IPS-20b (cell line): ENCODE measurements at regions not wholly inside any gene's neighbourhood (a gene's known extent, or its start where the extent isn't known, plus 50 kb on each side); places are given as distances from the start of the nearest gene placed in this dataset.

ENCODE experiments used
- H3K27ac ChIP-seq: one replicate; pipeline ENCODE4 v1.5.1; 2013; ENCODE audit warnings: low read length
- H3K27me3 ChIP-seq: 2 replicates; pipeline ENCODE4 v1.6.1; 2013; ENCODE audit warnings: mild to moderate bottlenecking, low read length, inconsistent platforms; ENCODE audit not compliant: insufficient read depth
- H3K36me3 ChIP-seq: 2 replicates; pipeline ENCODE4 v1.6.1; 2013; ENCODE audit warnings: low read depth, mild to moderate bottlenecking, inconsistent platforms, low read length, moderate library complexity; ENCODE audit not compliant: insufficient read depth
- H3K4me1 ChIP-seq: 2 replicates; pipeline ENCODE4 v1.6.1; 2013; ENCODE audit warnings: mild to moderate bottlenecking, control low read depth, inconsistent platforms, low read length, moderate library complexity; ENCODE audit not compliant: insufficient read depth
- H3K4me3 ChIP-seq: 2 replicates; pipeline ENCODE4 v1.5.1; 2013; ENCODE audit warnings: mild to moderate bottlenecking, low read length, inconsistent platforms
- H3K9ac ChIP-seq: 2 replicates; pipeline ENCODE4 v1.6.1; 2013; ENCODE audit warnings: low read depth, mild to moderate bottlenecking, inconsistent platforms, low read length, moderate library complexity
- H3K9me3 ChIP-seq: 2 replicates; pipeline ENCODE4 v1.6.1; 2013; ENCODE audit warnings: mild to moderate bottlenecking, low read depth, low read length, inconsistent platforms; ENCODE audit not compliant: insufficient read depth

GRCh38 chr2:16281451-16282335 lies 341.3 kb downstream of the MYCN start:
- H3K27me3 ChIP-seq: no peaks in the 10 kb centered on the region
- no peaks in the 10 kb centered on the region for H3K36me3 ChIP-seq
- no peak overlapping the region for H3K27ac ChIP-seq
- H3K9ac ChIP-seq: no peak overlapping the region
- H3K9me3 ChIP-seq: no peaks in the 10 kb centered on the region
- 0 out of 2 replicates have a peak, but pooled peaks cover 4% of the 10 kb centered on the region for H3K4me1 ChIP-seq
- no peak overlapping the region for H3K4me3 ChIP-seq

DNA sequence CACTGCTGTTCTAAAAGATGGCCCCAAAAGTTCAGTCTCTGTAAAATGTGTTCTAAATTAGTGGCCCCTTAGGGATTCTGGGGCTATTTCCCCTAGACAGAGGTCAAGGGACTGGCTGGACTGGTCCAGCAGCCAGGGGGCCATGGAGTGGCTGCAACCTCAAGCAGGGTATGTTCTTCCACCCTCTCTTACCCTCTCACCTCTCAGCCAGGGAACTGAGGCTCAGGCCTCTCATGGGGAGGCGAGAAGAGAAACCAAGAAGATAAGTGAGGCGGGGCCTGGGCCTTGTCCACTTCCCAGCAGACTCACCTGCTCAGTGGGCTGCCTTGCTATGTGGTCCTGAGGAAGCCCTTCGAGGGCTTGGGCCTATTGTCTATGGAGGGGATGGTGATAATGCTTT lies 339.7 kb downstream of the MYCN start:
- H3K36me3 ChIP-seq: no peaks in the 10 kb centered on the region

GRCh38 chr2:16279641-16280040 lies 339.3 kb downstream of the MYCN start:
- Histone ChIP-seq H3K9ac (no peak overlapping the region), H3K4me3 (no peak overlapping the region), H3K9me3 (no peaks in the 10 kb centered on the region), H3K27ac (no peak overlapping the region), H3K27me3 (no peaks in the 10 kb centered on the region), H3K4me1 (0 out of 2 replicates have a peak, but pooled peaks cover 4% of the 10 kb centered on the region), H3K36me3 (no peaks in the 10 kb centered on the region)

More for the DNA sequence above, 339.7 kb downstream of the MYCN start:
- H3K4me3 ChIP-seq: no peak overlapping the region
- H3K9ac ChIP-seq: no peak overlapping the region
- H3K27me3 ChIP-seq: no peaks in the 10 kb centered on the region
- H3K27ac ChIP-seq: no peak overlapping the region
- H3K4me1 ChIP-seq: 0 out of 2 replicates have a peak, but pooled peaks cover 4% of the 10 kb centered on the region
- no peaks in the 10 kb centered on the region for H3K9me3 ChIP-seq

DNA sequence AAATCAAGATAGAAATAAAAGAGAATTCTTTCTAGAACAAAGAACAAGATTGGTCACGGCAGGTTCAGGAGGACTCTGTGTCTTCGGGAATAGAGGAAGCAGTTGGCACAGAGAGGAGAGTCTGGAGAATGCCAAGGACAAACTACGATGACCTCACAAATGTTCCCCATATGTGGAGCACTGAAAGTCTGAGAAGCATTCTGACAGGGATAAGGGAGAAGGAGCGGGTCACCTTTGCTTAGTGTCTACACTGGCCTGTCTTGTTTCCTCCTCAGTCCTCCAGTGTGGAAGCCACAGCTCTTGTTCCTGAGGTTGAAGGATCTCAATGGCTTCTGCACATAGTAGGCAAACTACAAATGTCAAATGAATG lies 338.8 kb downstream of the MYCN start:
- H3K27ac ChIP-seq: no peak overlapping the region
- no peak overlapping the region for H3K4me3 ChIP-seq
- H3K9ac ChIP-seq: no peak overlapping the region
- H3K27me3 ChIP-seq: no peaks in the 10 kb centered on the region
- H3K36me3 ChIP-seq: no peaks in the 10 kb centered on the region
- no peaks in the 10 kb centered on the region for H3K9me3 ChIP-seq
- H3K4me1 ChIP-seq: 0 out of 2 replicates have a peak, but pooled peaks cover 4% of the 10 kb centered on the region

DNA sequence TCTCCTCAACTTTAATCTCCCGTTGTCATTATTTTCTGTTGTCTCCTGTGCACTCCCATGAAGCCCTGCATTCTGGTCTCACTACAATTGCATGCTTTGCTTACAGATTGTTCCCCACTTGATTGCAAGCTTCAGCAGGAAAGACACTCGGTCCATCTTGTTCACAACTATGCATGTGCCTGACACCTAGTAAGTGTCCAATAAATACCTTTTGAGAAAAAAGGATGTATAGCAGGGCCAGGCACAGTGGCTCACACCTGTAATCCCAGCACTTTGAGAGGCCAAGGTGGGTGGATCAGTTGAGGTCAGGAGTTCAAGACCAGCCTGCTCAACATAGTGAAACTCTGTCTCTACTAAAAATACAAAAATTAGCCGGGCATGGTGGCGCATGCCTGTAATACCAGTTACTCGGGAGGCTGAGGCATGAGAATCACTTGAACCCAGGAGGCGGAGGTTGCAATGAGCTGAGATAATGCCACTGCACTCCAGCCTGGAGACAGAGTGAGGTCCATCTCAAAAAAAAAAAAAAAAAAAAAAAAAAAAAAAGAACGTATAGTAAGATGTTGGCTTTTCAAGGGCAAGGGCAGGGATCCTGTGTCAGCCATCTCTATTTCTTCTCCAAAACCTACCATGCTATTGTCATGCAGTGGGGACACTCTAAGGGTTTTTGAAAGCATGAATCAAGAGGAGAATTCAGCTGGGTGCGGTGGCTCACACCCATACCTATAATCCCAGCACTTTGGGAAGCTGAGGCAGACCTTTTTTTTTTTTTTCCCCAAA lies 338.3 kb downstream of the MYCN start:
- Histone ChIP-seq H3K9me3 (no peaks in the 10 kb centered on the region), H3K36me3 (no peaks in the 10 kb centered on the region), H3K4me1 (0 out of 2 replicates have a peak, but pooled peaks cover 4% of the 10 kb centered on the region), H3K4me3 (no peak overlapping the region), H3K27me3 (no peaks in the 10 kb centered on the region), H3K27ac (no peak overlapping the region), H3K9ac (no peak overlapping the region)

- Histone ChIP-seq H3K9ac (no peak overlapping the region), H3K4me1 (0 out of 2 replicates have a peak, but pooled peaks cover 2% of the 10 kb centered on the region)
These were observed 336.8 kb downstream of the MYCN start for GRCh38 chr2:16277117-16277516.

DNA sequence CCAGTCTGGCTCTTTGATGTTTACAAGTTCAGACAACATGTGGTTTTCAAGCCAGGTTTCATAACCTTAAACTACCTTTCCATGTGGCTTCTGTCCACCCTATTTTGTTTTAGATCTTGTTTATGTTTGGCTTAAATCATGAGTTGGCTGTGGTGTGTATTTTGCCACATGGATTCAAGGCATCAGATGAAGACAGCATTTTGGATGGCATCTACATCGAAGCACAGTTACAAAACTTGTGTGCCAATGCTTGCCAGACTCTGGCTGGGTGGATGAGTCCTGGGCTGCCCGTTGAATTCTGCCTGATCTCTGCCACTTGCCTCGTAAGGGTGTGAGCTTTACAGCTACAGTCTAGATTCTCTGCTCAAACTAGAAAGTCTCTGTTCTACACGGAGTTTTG lies 335.3 kb downstream of the MYCN start:
- H3K27ac ChIP-seq: no peak overlapping the region
- no peaks in the 10 kb centered on the region for H3K27me3 ChIP-seq
- no peaks in the 10 kb centered on the region for H3K9me3 ChIP-seq
- no peak overlapping the region for H3K4me3 ChIP-seq
- no peaks in the 10 kb centered on the region for H3K36me3 ChIP-seq
- H3K9ac ChIP-seq: no peak overlapping the region
- no peaks in the 10 kb centered on the region for H3K4me1 ChIP-seq

More at GRCh38 chr2:16277117-16277516, 336.8 kb downstream of the MYCN start:
- no peaks in the 10 kb centered on the region for H3K9me3 ChIP-seq
- H3K4me3 ChIP-seq: no peak overlapping the region
- H3K36me3 ChIP-seq: no peaks in the 10 kb centered on the region
- no peaks in the 10 kb centered on the region for H3K27me3 ChIP-seq
- H3K27ac ChIP-seq: no peak overlapping the region

DNA sequence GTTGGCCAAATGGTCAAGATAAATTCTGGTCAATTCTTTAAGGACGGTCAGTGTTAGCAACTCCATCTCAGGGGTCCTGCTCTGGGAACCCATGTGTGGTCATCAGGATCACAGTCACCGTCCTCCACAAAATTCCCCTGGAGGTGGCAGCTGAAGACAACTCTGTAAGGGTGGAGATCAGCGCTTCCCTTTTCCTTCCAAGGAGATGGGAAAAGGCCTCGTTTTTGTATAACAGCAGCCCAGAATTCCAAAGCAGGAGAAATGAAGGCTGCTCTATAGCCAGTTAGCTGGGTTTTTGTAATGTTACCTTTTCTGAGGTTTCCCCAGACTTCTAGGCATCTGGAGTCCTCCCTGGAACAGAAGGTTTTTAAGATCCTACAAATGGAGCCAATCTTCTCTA lies 334.8 kb downstream of the MYCN start:
- H3K9me3 ChIP-seq: no peaks in the 10 kb centered on the region
- no peaks in the 10 kb centered on the region for H3K27me3 ChIP-seq
- H3K36me3 ChIP-seq: no peaks in the 10 kb centered on the region
- H3K4me3 ChIP-seq: no peak overlapping the region
- no peaks in the 10 kb centered on the region for H3K4me1 ChIP-seq
- no peak overlapping the region for H3K9ac ChIP-seq
- H3K27ac ChIP-seq: no peak overlapping the region

- Histone ChIP-seq H3K9me3 (no peaks in the 10 kb centered on the region), H3K4me1 (no peaks in the 10 kb centered on the region), H3K4me3 (no peak overlapping the region), H3K27ac (no peak overlapping the region), H3K27me3 (no peaks in the 10 kb centered on the region), H3K9ac (no peak overlapping the region), H3K36me3 (no peaks in the 10 kb centered on the region)
These were observed 332.8 kb downstream of the MYCN start for GRCh38 chr2:16273111-16273510.

DNA sequence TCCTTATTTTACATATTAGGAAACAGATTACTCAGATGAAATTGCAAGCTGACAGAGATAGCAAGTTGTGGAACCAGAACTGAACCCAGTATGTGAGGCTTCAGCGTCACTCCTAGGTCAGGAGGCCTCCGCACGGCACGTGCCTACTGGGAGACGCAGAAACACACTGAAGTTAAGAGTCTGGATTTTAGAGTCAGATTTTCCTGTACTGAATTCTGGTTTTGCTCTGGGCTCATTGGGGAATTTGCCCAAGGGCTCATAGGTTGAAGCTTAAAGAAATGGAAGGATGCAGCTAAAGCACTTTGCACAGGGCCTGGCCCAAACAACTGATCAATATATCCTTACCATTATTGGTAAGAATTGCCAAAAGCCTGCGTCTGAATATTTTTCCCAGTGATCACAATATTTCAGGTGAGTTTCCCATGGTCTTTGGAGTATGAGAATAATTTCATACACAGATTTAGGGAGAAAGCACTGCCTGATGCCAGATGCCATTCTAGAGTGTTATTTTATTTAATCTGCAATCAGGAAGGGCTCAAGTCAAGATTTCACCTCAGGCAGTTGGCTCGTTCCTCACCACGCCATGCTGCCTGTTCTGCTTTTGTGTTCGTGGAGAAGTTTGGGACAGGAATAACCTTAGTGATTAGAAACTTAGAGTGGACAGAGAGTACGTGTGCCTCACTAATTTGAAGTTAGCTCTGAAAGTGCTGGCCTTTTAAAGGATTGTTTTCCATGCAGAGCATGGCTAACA lies 331.9 kb downstream of the MYCN start:
- Histone ChIP-seq H3K36me3 (no peaks in the 10 kb centered on the region), H3K9ac (no peak overlapping the region), H3K27me3 (no peaks in the 10 kb centered on the region), H3K27ac (no peak overlapping the region), H3K9me3 (no peaks in the 10 kb centered on the region), H3K4me3 (no peak overlapping the region), H3K4me1 (no peaks in the 10 kb centered on the region)

DNA sequence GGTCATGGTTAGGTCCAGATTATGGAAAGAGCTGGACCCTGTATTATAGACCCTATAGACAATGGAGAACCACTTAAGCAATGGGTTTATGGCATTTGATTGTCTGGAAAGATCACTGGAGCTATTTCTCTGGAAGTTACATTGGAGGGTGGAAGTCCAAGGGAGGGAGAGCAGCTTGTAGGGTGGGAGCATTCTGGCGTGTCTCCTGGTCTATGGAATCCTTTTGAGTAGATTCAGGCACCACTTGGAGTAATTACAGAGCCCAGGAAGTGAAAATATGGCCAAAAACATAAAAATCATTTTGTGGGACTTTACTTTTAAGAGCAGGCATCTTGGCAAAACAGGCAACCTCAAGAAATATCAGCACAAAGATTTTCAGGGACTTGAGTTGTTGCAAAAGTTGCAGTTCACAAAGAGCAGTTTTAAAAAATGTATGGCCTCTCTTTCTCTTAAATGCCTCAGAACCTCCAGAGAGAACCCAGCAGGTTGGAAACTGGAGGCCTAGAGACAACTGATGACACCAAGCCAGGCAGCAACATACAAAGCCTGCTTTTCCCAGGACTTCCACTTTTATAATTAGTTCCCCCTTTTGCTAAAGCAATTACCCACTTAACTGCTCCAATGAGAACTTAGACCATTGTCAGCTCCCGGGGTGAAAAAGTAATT lies 331.0 kb downstream of the MYCN start:
- H3K9ac ChIP-seq: no peak overlapping the region
- H3K9me3 ChIP-seq: no peaks in the 10 kb centered on the region
- no peak overlapping the region for H3K27ac ChIP-seq
- H3K4me3 ChIP-seq: no peak overlapping the region
- H3K4me1 ChIP-seq: no peaks in the 10 kb centered on the region
- no peaks in the 10 kb centered on the region for H3K27me3 ChIP-seq
- no peaks in the 10 kb centered on the region for H3K36me3 ChIP-seq
